Umbilical cord (tissue), 1 donor: ENCODE measurements at regions not wholly inside any gene's neighbourhood (a gene's known extent, or its start where the extent isn't known, plus 50 kb on each side); places are given as distances from the start of the nearest gene placed in this dataset.
"Not testable (repeated sequence)": the region's sequence is repeated elsewhere in the genome, so short reads cannot be mapped to it uniquely, and the experiment has no call there.

Experiments used
- DNase-seq: peaks from one replicate; pipeline ENCODE4 v3.0.0-alpha.2; 2015; ENCODE audit warnings: low spot score

GRCh38 chr3:107468782-107469181 lies 54.0 kb upstream of the BBX start:
- DNase-seq: no peak

DNA sequence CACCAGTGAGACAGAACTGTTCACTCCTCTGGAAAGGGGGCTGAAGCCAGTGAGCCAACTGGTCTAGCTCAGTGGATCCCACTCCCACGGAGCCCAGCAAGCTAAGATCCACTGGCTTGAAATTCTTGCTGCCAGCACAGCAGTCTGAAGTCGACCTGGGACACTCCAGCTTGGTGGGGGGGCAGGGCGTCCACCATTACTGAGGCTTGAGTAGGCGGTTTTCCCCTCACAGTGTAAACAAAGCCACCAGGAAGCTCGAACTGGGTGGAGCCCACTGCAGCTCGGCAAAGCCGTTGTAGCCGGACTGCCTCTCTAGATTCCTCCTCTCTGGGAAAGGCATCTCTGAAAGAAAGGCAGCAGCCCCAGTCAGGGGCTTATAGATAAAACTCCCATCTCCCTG lies 52.3 kb upstream of the BBX start:
- not testable (repeated sequence) for DNase-seq
